Ishikawa (cell line): ENCODE measurements at regions not wholly inside any gene's neighbourhood (a gene's known extent, or its start where the extent isn't known, plus 50 kb on each side); places are given as distances from the start of the nearest gene placed in this dataset.

Experiments used
- CEBPB ChIP-seq: IDR thresholded peaks from 2 replicates; pipeline ENCODE4 v1.6.1; 2012
- CREB1 ChIP-seq: IDR thresholded peaks from 2 replicates; pipeline ENCODE4 v1.6.1; 2012; ENCODE audit warnings: low read depth
- EGR1 ChIP-seq: IDR thresholded peaks from 2 replicates; pipeline ENCODE4 v1.6.1; 2012
- EP300 ChIP-seq: IDR thresholded peaks from 2 replicates; pipeline ENCODE4 v1.6.1; 2012; ENCODE audit warnings: borderline replicate concordance
- FOXM1 ChIP-seq: IDR thresholded peaks from 2 replicates; pipeline ENCODE4 v1.6.1; 2012; ENCODE audit warnings: low read depth, borderline replicate concordance
- MAX ChIP-seq: IDR thresholded peaks from 2 replicates; pipeline ENCODE4 v1.6.1; 2012
- NFIC ChIP-seq: IDR thresholded peaks from 2 replicates; pipeline ENCODE4 v1.6.1; 2012
- RAD21 ChIP-seq: IDR thresholded peaks from 2 replicates; pipeline ENCODE4 v1.6.1; 2012; ENCODE audit warnings: low read depth
- REST ChIP-seq: IDR thresholded peaks from 2 replicates; pipeline ENCODE4 v1.6.1; 2012; ENCODE audit warnings: low read depth, mild to moderate bottlenecking
- TAF1 ChIP-seq: IDR thresholded peaks from 2 replicates; pipeline ENCODE4 v1.6.1; 2012; ENCODE audit warnings: low read depth, mild to moderate bottlenecking
- TCF12 ChIP-seq: IDR thresholded peaks from 2 replicates; pipeline ENCODE4 v1.6.1; 2012; ENCODE audit warnings: low read depth
- TEAD4 ChIP-seq: IDR thresholded peaks from 2 replicates; pipeline ENCODE4 v1.6.1; 2012
- USF1 ChIP-seq: IDR thresholded peaks from 2 replicates; pipeline ENCODE4 v1.6.1; 2012
- YY1 ChIP-seq: IDR thresholded peaks from 2 replicates; pipeline ENCODE4 v1.6.1; 2012; ENCODE audit warnings: low read depth
- ZBTB7A ChIP-seq: IDR thresholded peaks from 2 replicates; pipeline ENCODE4 v1.6.1; 2012; ENCODE audit warnings: low read depth

- TF ChIP-seq EGR1: no peak
- no peak for TF ChIP-seq EP300
- TF ChIP-seq YY1: no peak
- no peak for TF ChIP-seq TCF12
- TF ChIP-seq USF1: no peak
- TF ChIP-seq NFIC: no peak
- TF ChIP-seq REST: no peak
- TF ChIP-seq FOXM1: no peak
- no peak for TF ChIP-seq CEBPB
These were observed 79.9 kb downstream of the COQ2 start for GRCh38 chr4:83204731-83205130.

GRCh38 chr4:83201761-83202160 lies 82.8 kb downstream of the COQ2 start:
- no peak for TF ChIP-seq NFIC
- TF ChIP-seq TAF1: no peak
- TF ChIP-seq YY1: no peak
- no peak for TF ChIP-seq CREB1
- TF ChIP-seq ZBTB7A: no peak
- TF ChIP-seq USF1: no peak
- no peak for TF ChIP-seq RAD21

GRCh38 chr4:83197555-83198235 lies 83.2 kb upstream of the PLAC8 start:
- TF ChIP-seq CREB1 (no peak), USF1 (no peak), EP300 (no peak), NFIC (no peak), REST (no peak), MAX (no peak), TEAD4 (no peak), TCF12 (no peak)

GRCh38 chr4:83196921-83197320 lies 82.4 kb upstream of the PLAC8 start:
- TF ChIP-seq RAD21 (no peak), CREB1 (no peak), EGR1 (no peak), TAF1 (no peak), YY1 (no peak), REST (no peak)

GRCh38 chr4:83195269-83195668 lies 80.7 kb upstream of the PLAC8 start:
- TF ChIP-seq YY1: no peak
- TF ChIP-seq FOXM1: no peak

- TF ChIP-seq TCF12: no peak
These were observed 78.1 kb upstream of the PLAC8 start for GRCh38 chr4:83192634-83193033.
